ENCODE measurements at regions not wholly inside any gene's neighbourhood (a gene's known extent, or its start where the extent isn't known, plus 50 kb on each side); places are given as distances from the start of the nearest gene placed in this dataset.

DNA sequence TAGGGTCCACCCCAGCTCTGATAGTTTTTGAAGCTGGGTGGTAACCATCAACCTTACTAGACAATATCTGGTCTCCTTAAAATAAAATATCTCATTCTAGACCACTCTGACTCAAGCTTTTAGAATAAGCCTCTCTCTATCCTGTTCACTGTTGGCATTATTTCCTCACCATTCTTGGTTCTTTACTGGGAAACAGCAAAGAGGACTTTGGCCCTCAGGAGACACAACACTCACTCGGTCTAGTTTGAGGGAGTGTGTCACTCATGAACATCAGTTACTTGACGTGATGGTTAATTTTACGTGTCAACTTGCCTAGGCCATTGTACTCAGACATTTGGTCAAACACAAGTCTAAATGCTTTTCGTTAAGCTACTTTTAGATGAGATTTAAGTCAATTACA is 110.6 kb downstream of the FAM76B start:
- TF ChIP-seq ZNF565 (CRISPR knock-in tag; conservative IDR thresholded peaks at IDR 0.05; ENCODE audit: low read depth) = no peak
- TF ChIP-seq RARB (CRISPR knock-in tag; IDR thresholded peaks at IDR 0.05) = no peak
- no peak for TF ChIP-seq ARNTL (CRISPR knock-in tag; IDR thresholded peaks at IDR 0.05; ENCODE audit: borderline replicate concordance, low read depth)
- TF ChIP-seq BACH2 (CRISPR knock-in tag; IDR thresholded peaks at IDR 0.05; ENCODE audit: borderline replicate concordance) = no peak
- TF ChIP-seq POU6F1 (CRISPR knock-in tag; IDR thresholded peaks at IDR 0.05; ENCODE audit: borderline replicate concordance, low read depth) = no peak
- TF ChIP-seq ISL1 (CRISPR knock-in tag; IDR thresholded peaks at IDR 0.05) = no peak
- no peak for TF ChIP-seq CREB5 (CRISPR knock-in tag; IDR thresholded peaks at IDR 0.05; ENCODE audit: low read depth)
- TF ChIP-seq CSDC2 (CRISPR knock-in tag; IDR thresholded peaks at IDR 0.05) = no peak
- no peak for TF ChIP-seq ZFP3 (CRISPR knock-in tag; IDR thresholded peaks at IDR 0.05)

Data from SK-N-SH treated with all-trans-retinoic acid at 6 μM for 48 hours (cell line).